NCI-H82 treated with DMSO at 0.1 percent for 48 hours (cell line): ENCODE measurements at regions not wholly inside any gene's neighbourhood (a gene's known extent, or its start where the extent isn't known, plus 50 kb on each side); places are given as distances from the start of the nearest gene placed in this dataset.
"Not testable (repeated sequence)": the region's sequence is repeated elsewhere in the genome, so short reads cannot be mapped to it uniquely, and the experiment has no call there.

ENCODE experiments used
- DNase-seq: peaks from one replicate; lab custom pipeline; 2025; ENCODE audit not compliant: unreplicated experiment; lab: John Stamatoyannopoulos, UW

GRCh38 chr12:23236066-23236780 lies 611.3 kb downstream of the ETNK1 start:
- no peak for DNase-seq

- no peak for DNase-seq
Observed at GRCh38 chr12:23236811-23237210, 611.8 kb downstream of the ETNK1 start.

- DNase-seq, result no peak
Observed at GRCh38 chr12:23238190-23238589, 613.2 kb downstream of the ETNK1 start.

- no peak for DNase-seq
Observed at GRCh38 chr12:23238957-23239356, 614.0 kb downstream of the ETNK1 start.

GRCh38 chr12:23245186-23245585 lies 620.2 kb downstream of the ETNK1 start:
- DNase-seq, result no peak

- DNase-seq, result no peak
Observed at GRCh38 chr12:23253191-23253590, 628.2 kb downstream of the ETNK1 start.

GRCh38 chr12:23253910-23254309 lies 628.9 kb downstream of the ETNK1 start:
- DNase-seq, result not testable (repeated sequence)

GRCh38 chr12:23259558-23259957 lies 634.6 kb downstream of the ETNK1 start:
- no peak for DNase-seq

GRCh38 chr12:23262670-23263069 lies 637.7 kb downstream of the ETNK1 start:
- DNase-seq, result no peak

- no peak for DNase-seq
Observed at GRCh38 chr12:23277831-23278230, 652.9 kb downstream of the ETNK1 start.

GRCh38 chr12:23281295-23281694 lies 656.3 kb downstream of the ETNK1 start:
- no peak for DNase-seq

- no peak for DNase-seq
Observed at GRCh38 chr12:23282701-23283100, 657.7 kb downstream of the ETNK1 start.

- not testable (repeated sequence) for DNase-seq
Observed at GRCh38 chr12:23285764-23286530, 661.0 kb downstream of the ETNK1 start.

GRCh38 chr12:23290627-23291330 lies 658.7 kb downstream of the SOX5 start:
- DNase-seq, result no peak

- DNase-seq, result no peak
Observed at GRCh38 chr12:23303220-23303619, 646.2 kb downstream of the SOX5 start.

- DNase-seq, result no peak
Observed at GRCh38 chr12:23303821-23304220, 645.6 kb downstream of the SOX5 start.

GRCh38 chr12:23333938-23334337 lies 615.5 kb downstream of the SOX5 start:
- no peak for DNase-seq

- DNase-seq, result no peak
Observed at GRCh38 chr12:23335593-23335992, 613.9 kb downstream of the SOX5 start.

- DNase-seq, result no peak
Observed at GRCh38 chr12:23337213-23337612, 612.3 kb downstream of the SOX5 start.

- no peak for DNase-seq
Observed at GRCh38 chr12:23340351-23340750, 609.1 kb downstream of the SOX5 start.

GRCh38 chr12:23342407-23342806 lies 607.1 kb downstream of the SOX5 start:
- no peak for DNase-seq

GRCh38 chr12:23349564-23349963 lies 599.9 kb downstream of the SOX5 start:
- no peak for DNase-seq
